Calu3 (cell line): ENCODE measurements at regions not wholly inside any gene's neighbourhood (a gene's known extent, or its start where the extent isn't known, plus 50 kb on each side); places are given as distances from the start of the nearest gene placed in this dataset.

Experiments
- BruUV-seq: library from RNA; stranded (reverse); fragments of 400-500 nt; replicated peaks from 2 replicates; lab custom pipeline; 2021; lab: Mats Ljungman, UMichigan
- CTCF ChIA-PET: fragments of 300-600 bp; sonication (Branson Sonifier 250); formaldehyde crosslinking; loops from one replicate; lab custom pipeline; 2022; ENCODE audit warnings: antibody characterized with exemption; lab: Charles Lee
- DNase-seq: peaks from one replicate; pipeline ENCODE4 v3.0.0; 2022
- H3K27ac Mint-ChIP-seq: one replicate; pipeline ENCODE4 v1.8.0; 2022; ENCODE audit warnings: mixed read lengths; ENCODE audit not compliant: unreplicated experiment
- H3K27me3 Mint-ChIP-seq: one replicate; pipeline ENCODE4 v1.8.0; 2022; ENCODE audit warnings: mixed read lengths; ENCODE audit not compliant: unreplicated experiment
- H3K36me3 Mint-ChIP-seq: one replicate; pipeline ENCODE4 v1.8.0; 2022; ENCODE audit warnings: mild to moderate bottlenecking, moderate library complexity, mixed read lengths; ENCODE audit not compliant: insufficient read depth, unreplicated experiment
- H3K4me1 Mint-ChIP-seq: one replicate; pipeline ENCODE4 v1.8.0; 2022; ENCODE audit warnings: mild to moderate bottlenecking, low read depth, mixed read lengths; ENCODE audit not compliant: unreplicated experiment
- H3K4me3 Mint-ChIP-seq: one replicate; pipeline ENCODE4 v1.8.0; 2022; ENCODE audit warnings: mild to moderate bottlenecking, low read depth, moderate library complexity, mixed read lengths; ENCODE audit not compliant: unreplicated experiment
- H3K9me3 Mint-ChIP-seq: one replicate; pipeline ENCODE4 v1.8.0; 2022; ENCODE audit warnings: low read depth, mixed read lengths; ENCODE audit not compliant: unreplicated experiment
- intact Hi-C: fragments of 100-400 bp; cut with micrococcal nuclease; formaldehyde crosslinking; loops from one replicate; pipeline ENCODE4 v1.10.0; 2022; ENCODE audit not compliant: unreplicated experiment
- TF ChIP-seq, protein P1 (sequence below): fragments of 200-600 bp; IDR thresholded peaks from one replicate; pipeline ENCODE4 v1.8.0; 2022; ENCODE audit warnings: antibody characterized with exemption; ENCODE audit not compliant: unreplicated experiment

DNA sequence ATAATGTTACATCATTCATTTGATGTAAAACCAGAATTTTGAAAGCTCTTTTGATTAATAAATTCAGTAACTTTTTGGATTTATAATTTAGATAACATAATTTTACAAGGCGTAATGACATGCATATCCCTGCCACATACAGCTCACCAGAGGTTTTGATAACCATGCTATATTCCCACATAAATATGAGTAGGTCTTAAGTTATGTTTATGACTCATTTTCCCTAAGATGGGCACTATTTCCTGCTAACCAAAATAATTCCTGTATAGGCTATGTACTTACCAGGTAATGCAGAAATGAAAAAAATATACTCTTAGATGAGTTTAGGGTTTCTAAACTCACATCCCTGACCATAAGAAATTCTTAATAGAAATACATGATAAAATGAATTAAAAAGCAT lies 93.9 kb upstream of the EDIL3 start:
- no peaks in the 10 kb centered on the region for H3K27me3 Mint-ChIP-seq
- H3K9me3 Mint-ChIP-seq = no peaks in the 10 kb centered on the region
- no peaks in the 10 kb centered on the region for H3K4me1 Mint-ChIP-seq

DNA sequence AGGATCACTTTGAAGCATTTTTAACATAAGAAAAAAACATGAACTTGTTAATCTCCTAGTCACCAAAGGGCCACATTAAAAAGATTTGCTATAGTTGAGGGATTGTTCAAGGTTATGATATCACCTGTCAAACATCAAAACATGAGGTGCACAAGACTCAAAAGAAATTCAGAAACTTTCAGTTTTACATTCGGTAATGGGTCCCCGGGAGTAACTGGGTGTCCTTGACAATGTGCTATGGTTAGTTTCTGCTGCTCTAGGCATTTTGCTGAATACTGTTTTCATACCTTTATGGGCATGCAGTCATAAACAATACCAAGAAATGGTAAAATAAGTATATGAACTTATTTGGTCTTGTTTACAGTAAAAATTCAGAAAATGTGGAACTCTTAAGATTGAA lies 92.8 kb upstream of the EDIL3 start:
- H3K27ac Mint-ChIP-seq = no peak overlapping the region
- no peaks in the 10 kb centered on the region for H3K9me3 Mint-ChIP-seq
- no peak overlapping the region for H3K4me3 Mint-ChIP-seq
- BruUV-seq = no TSS peak
- intact Hi-C loops = no loop called here
- no peaks in the 10 kb centered on the region for H3K36me3 Mint-ChIP-seq
- no peaks in the 10 kb centered on the region for H3K27me3 Mint-ChIP-seq
- no peaks in the 10 kb centered on the region for H3K4me1 Mint-ChIP-seq
- DNase-seq = no peak
- CTCF ChIA-PET = no interaction called here
- TF ChIP-seq, protein P1, sequence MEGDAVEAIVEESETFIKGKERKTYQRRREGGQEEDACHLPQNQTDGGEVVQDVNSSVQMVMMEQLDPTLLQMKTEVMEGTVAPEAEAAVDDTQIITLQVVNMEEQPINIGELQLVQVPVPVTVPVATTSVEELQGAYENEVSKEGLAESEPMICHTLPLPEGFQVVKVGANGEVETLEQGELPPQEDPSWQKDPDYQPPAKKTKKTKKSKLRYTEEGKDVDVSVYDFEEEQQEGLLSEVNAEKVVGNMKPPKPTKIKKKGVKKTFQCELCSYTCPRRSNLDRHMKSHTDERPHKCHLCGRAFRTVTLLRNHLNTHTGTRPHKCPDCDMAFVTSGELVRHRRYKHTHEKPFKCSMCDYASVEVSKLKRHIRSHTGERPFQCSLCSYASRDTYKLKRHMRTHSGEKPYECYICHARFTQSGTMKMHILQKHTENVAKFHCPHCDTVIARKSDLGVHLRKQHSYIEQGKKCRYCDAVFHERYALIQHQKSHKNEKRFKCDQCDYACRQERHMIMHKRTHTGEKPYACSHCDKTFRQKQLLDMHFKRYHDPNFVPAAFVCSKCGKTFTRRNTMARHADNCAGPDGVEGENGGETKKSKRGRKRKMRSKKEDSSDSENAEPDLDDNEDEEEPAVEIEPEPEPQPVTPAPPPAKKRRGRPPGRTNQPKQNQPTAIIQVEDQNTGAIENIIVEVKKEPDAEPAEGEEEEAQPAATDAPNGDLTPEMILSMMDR = no peak

More for the DNA sequence above, 93.9 kb upstream of the EDIL3 start:
- no peak for DNase-seq
- CTCF ChIA-PET = no interaction called here
- no peaks in the 10 kb centered on the region for H3K36me3 Mint-ChIP-seq
- TF ChIP-seq, protein P1 = no peak
- no peak overlapping the region for H3K27ac Mint-ChIP-seq
- no TSS peak for BruUV-seq
- intact Hi-C loops = no loop called here
- H3K4me3 Mint-ChIP-seq = no peak overlapping the region

DNA sequence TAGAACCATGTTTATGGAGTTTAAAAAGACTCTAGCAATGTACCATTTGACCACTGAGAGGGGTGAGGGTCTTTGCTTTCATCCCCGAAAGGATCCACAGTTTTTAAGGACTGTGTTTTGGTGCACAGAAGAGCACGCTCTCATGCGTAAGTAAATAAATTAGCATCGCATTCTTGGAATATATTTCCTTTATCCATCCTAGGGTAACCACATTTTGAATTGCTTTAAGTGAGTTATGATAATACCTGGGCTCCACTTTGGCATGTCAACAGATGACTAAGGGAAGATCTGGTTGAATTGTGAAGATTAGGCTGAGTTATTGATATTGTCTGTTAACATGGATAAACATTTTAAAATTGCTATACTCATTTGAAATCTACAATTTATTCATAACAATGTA lies 89.4 kb upstream of the EDIL3 start:
- Mint-ChIP-seq H3K4me1 (no peaks in the 10 kb centered on the region), H3K4me3 (no peak overlapping the region), H3K27me3 (no peaks in the 10 kb centered on the region), H3K9me3 (no peaks in the 10 kb centered on the region), H3K27ac (no peak overlapping the region), H3K36me3 (no peaks in the 10 kb centered on the region)
- BruUV-seq = no TSS peak
- TF ChIP-seq, protein P1 = no peak
- intact Hi-C loops = no loop called here
- CTCF ChIA-PET = no interaction called here
- DNase-seq = no peak

DNA sequence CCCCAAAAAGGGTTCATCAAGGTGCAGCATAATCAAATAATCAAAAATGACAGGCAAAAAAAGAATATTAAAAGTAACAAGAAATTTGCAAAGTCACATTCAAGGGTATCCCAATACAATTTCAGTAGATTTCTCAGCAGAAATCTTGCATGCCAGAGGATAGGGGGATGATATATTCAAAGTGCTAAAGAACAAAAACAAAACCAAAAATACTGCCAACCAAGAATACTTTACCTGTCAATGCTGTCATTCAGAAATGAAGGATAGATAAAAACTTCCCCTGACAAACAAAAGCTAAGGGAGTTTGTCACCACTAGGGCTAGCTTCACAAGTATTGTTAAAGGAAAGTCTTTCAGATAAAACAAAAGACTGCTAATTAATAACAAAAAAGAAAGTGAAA lies 68.7 kb upstream of the EDIL3 start:
- intact Hi-C loops = no loop called here
- CTCF ChIA-PET = no interaction called here

More for the DNA sequence above, 68.7 kb upstream of the EDIL3 start:
- no peak for DNase-seq
- no peaks in the 10 kb centered on the region for H3K4me1 Mint-ChIP-seq
- BruUV-seq = no TSS peak
- no peak overlapping the region for H3K27ac Mint-ChIP-seq
- H3K36me3 Mint-ChIP-seq = no peaks in the 10 kb centered on the region
- no peaks in the 10 kb centered on the region for H3K27me3 Mint-ChIP-seq
- H3K9me3 Mint-ChIP-seq = no peaks in the 10 kb centered on the region
- TF ChIP-seq, protein P1 = no peak
- no peak overlapping the region for H3K4me3 Mint-ChIP-seq
